HepG2 (cell line): ENCODE measurements at regions not wholly inside any gene's neighbourhood (a gene's known extent, or its start where the extent isn't known, plus 50 kb on each side); places are given as distances from the start of the nearest gene placed in this dataset.

Experiments used
- ARNT2 ChIP-seq: sonication (generic); formaldehyde crosslinking; IDR thresholded peaks from 2 replicates; pipeline ENCODE4 v1.8.0; 2022; ENCODE audit warnings: mild to moderate bottlenecking, low read depth, missing genetic modification reagents, moderate library complexity
- ATRX ChIP-seq: sonication (generic); formaldehyde crosslinking; IDR thresholded peaks from 2 replicates; pipeline ENCODE4 v1.4.0; 2020; ENCODE audit warnings: missing genetic modification reagents, borderline replicate concordance
- CCDC6 ChIP-seq: sonication (generic); formaldehyde crosslinking; IDR thresholded peaks from 2 replicates; pipeline ENCODE4 v1.8.1; 2022; ENCODE audit warnings: mild to moderate bottlenecking, missing genetic modification reagents, moderate library complexity
- ELF1 ChIP-seq: sonication (generic); formaldehyde crosslinking; IDR thresholded peaks from 2 replicates; pipeline ENCODE4 v1.4.0; 2020; ENCODE audit warnings: missing genetic modification reagents
- HDAC1 ChIP-seq: sonication (generic); formaldehyde crosslinking; IDR thresholded peaks from 2 replicates; pipeline ENCODE4 v1.5.1; 2020; ENCODE audit warnings: mild to moderate bottlenecking, missing genetic modification reagents
- MAZ ChIP-seq, 2 experiments: sonication (generic) in 1 of 2; formaldehyde crosslinking in 1 of 2; IDR thresholded peaks; 2 replicates each; pipeline versions ENCODE4 v1.5.0 to v1.6.1; 2012 to 2020; ENCODE audit warnings: low read depth in 2 of 2, mild to moderate bottlenecking in 2 of 2, borderline replicate concordance in 1 of 2, improper control_type of control experiment in 1 of 2, low read length in 1 of 2, missing genetic modification reagents in 1 of 2, moderate library complexity in 1 of 2
- MZF1 ChIP-seq: sonication (generic); formaldehyde crosslinking; IDR thresholded peaks from 2 replicates; pipeline ENCODE4 v1.8.1; 2023; ENCODE audit warnings: mild to moderate bottlenecking, missing genetic modification reagents, borderline replicate concordance
- NFKBIZ ChIP-seq: IDR thresholded peaks from 2 replicates; pipeline ENCODE4 v1.6.1; 2018; ENCODE audit warnings: missing genetic modification reagents, missing compliant biosample characterization
- RBM22 ChIP-seq: fragments of 200-400 bp; formaldehyde crosslinking; optimal IDR thresholded peaks from 2 replicates; pipeline ENCODE3; 2017; ENCODE audit warnings: mild to moderate bottlenecking, low read length, moderate library complexity
- ZFX ChIP-seq: sonication (generic); formaldehyde crosslinking; IDR thresholded peaks from 2 replicates; pipeline ENCODE4 v1.4.0; 2020; ENCODE audit warnings: mild to moderate bottlenecking, low read depth, missing genetic modification reagents, moderate library complexity
- ZNF3 ChIP-seq: IDR thresholded peaks from 2 replicates; pipeline ENCODE4 v1.7.0; 2017; ENCODE audit warnings: inconsistent platforms
- ZNF562 ChIP-seq: sonication (generic); formaldehyde crosslinking; IDR thresholded peaks from 2 replicates; pipeline ENCODE4 v1.8.0; 2022; ENCODE audit warnings: missing genetic modification reagents, borderline replicate concordance
- ZNF563 ChIP-seq: sonication (generic); formaldehyde crosslinking; IDR thresholded peaks from 2 replicates; pipeline ENCODE4 v1.8.0; 2022; ENCODE audit warnings: mild to moderate bottlenecking, moderate library complexity, missing genetic modification reagents
- TF ChIP-seq, protein P1 (sequence below), 2 experiments: fragments of 450-650 bp in 1 of 2; sonication (generic) in 1 of 2; formaldehyde crosslinking in 1 of 2; IDR thresholded peaks; 2 replicates each; pipeline versions ENCODE4 v1.6.1 to v1.8.0; 2016 to 2022; ENCODE audit warnings: antibody characterized with exemption in 1 of 2, mild to moderate bottlenecking in 1 of 2, missing genetic modification reagents in 1 of 2
- TF ChIP-seq, protein P2 (sequence below): sonication (generic); formaldehyde crosslinking; IDR thresholded peaks from 2 replicates; pipeline ENCODE4 v1.4.0; 2020; ENCODE audit warnings: missing genetic modification reagents
- TF ChIP-seq, protein P3 (sequence below): sonication (generic); formaldehyde crosslinking; IDR thresholded peaks from 2 replicates; pipeline ENCODE4 v1.8.1; 2023; ENCODE audit warnings: mild to moderate bottlenecking, moderate library complexity, missing genetic modification reagents
- TF ChIP-seq, protein P4 (sequence below): IDR thresholded peaks from 2 replicates; pipeline ENCODE4 v1.6.1; 2016; ENCODE audit warnings: missing genetic modification reagents, missing compliant biosample characterization

DNA sequence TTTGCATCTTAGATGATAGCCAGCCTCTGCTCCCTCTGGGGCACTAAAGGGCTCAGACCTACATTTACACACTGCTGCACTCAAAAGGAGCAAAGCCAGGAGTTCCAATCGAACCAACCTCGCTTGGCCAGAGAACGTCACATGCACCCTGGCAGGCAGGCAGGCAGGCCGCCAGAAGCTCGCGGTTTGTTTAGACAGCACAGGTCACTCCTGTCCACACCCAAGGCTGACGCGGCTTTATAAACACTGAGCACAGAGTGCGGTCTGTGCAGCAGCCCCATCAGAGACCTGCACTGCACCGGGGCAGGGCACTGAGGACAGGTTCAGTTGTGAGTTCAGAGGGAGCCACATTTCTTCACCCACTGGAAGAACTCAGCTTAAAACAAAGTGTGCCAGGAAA lies 143.9 kb downstream of the BCOR start (continued):
- TF ChIP-seq, protein P1, sequence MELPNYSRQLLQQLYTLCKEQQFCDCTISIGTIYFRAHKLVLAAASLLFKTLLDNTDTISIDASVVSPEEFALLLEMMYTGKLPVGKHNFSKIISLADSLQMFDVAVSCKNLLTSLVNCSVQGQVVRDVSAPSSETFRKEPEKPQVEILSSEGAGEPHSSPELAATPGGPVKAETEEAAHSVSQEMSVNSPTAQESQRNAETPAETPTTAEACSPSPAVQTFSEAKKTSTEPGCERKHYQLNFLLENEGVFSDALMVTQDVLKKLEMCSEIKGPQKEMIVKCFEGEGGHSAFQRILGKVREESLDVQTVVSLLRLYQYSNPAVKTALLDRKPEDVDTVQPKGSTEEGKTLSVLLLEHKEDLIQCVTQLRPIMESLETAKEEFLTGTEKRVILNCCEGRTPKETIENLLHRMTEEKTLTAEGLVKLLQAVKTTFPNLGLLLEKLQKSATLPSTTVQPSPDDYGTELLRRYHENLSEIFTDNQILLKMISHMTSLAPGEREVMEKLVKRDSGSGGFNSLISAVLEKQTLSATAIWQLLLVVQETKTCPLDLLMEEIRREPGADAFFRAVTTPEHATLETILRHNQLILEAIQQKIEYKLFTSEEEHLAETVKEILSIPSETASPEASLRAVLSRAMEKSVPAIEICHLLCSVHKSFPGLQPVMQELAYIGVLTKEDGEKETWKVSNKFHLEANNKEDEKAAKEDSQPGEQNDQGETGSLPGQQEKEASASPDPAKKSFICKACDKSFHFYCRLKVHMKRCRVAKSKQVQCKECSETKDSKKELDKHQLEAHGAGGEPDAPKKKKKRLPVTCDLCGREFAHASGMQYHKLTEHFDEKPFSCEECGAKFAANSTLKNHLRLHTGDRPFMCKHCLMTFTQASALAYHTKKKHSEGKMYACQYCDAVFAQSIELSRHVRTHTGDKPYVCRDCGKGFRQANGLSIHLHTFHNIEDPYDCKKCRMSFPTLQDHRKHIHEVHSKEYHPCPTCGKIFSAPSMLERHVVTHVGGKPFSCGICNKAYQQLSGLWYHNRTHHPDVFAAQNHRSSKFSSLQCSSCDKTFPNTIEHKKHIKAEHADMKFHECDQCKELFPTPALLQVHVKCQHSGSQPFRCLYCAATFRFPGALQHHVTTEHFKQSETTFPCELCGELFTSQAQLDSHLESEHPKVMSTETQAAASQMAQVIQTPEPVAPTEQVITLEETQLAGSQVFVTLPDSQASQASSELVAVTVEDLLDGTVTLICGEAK (IDR thresholded peaks at IDR 0.05) = no peak
- TF ChIP-seq, protein P1 (CRISPR knock-in tag; IDR thresholded peaks at IDR 0.05) = no peak
- no peak for TF ChIP-seq ELF1 (CRISPR knock-in tag)
- no peak for TF ChIP-seq ZNF3 (CRISPR knock-in tag)
- TF ChIP-seq RBM22 = no peak
- TF ChIP-seq MZF1 (CRISPR knock-in tag) = no peak
- TF ChIP-seq, protein P2, sequence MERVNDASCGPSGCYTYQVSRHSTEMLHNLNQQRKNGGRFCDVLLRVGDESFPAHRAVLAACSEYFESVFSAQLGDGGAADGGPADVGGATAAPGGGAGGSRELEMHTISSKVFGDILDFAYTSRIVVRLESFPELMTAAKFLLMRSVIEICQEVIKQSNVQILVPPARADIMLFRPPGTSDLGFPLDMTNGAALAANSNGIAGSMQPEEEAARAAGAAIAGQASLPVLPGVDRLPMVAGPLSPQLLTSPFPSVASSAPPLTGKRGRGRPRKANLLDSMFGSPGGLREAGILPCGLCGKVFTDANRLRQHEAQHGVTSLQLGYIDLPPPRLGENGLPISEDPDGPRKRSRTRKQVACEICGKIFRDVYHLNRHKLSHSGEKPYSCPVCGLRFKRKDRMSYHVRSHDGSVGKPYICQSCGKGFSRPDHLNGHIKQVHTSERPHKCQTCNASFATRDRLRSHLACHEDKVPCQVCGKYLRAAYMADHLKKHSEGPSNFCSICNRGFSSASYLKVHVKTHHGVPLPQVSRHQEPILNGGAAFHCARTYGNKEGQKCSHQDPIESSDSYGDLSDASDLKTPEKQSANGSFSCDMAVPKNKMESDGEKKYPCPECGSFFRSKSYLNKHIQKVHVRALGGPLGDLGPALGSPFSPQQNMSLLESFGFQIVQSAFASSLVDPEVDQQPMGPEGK (CRISPR knock-in tag) = 0 out of 2 replicates have a peak, but pooled peaks have one; percentile 22
- TF ChIP-seq ATRX (CRISPR knock-in tag) = no peak
- no peak for TF ChIP-seq MAZ (IDR thresholded peaks at IDR 0.05; ENCODE audit: borderline replicate concordance, low read depth, low read length)
- 0 out of 2 replicates have a peak, but pooled peaks have one; percentile 22 for TF ChIP-seq MAZ (CRISPR knock-in tag; IDR thresholded peaks at IDR 0.05; ENCODE audit: low read depth)
- no peak for TF ChIP-seq ZNF563 (CRISPR knock-in tag)
- TF ChIP-seq ARNT2 (CRISPR knock-in tag) = no peak
- TF ChIP-seq, protein P3, sequence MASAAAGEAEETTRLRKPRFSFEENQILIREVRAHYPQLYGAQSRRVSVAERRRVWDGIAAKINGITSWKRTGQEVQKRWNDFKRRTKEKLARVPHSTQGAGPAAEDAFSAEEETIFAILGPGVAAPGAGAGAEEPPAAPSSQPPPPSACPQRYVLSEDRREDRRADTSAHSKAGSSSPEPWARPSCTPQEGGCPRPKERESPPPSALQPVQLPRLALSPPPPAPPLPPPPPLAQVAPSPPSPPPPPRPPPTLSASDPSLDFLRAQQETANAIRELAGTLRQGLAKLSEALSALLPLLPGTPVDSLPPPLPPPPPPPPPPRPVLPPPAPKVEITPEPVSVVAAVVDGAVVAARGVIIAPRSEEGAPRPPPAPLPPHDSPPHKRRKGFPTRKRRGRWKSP (CRISPR knock-in tag) = no peak
- TF ChIP-seq HDAC1 (CRISPR knock-in tag) = peak; percentile 55
- no peak for TF ChIP-seq NFKBIZ (CRISPR knock-in tag)
- TF ChIP-seq ZNF562 (CRISPR knock-in tag) = no peak
- TF ChIP-seq, protein P4, sequence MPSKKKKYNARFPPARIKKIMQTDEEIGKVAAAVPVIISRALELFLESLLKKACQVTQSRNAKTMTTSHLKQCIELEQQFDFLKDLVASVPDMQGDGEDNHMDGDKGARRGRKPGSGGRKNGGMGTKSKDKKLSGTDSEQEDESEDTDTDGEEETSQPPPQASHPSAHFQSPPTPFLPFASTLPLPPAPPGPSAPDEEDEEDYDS (CRISPR knock-in tag) = peak; percentile 87
- TF ChIP-seq ZFX = peak; percentile 56; the same call in 1 of the 2 replicates
- 0 out of 2 replicates have a peak, but pooled peaks have one; percentile 26 for TF ChIP-seq CCDC6 (CRISPR knock-in tag)
